MM.1S (cell line): ENCODE measurements at regions not wholly inside any gene's neighbourhood (a gene's known extent, or its start where the extent isn't known, plus 50 kb on each side); places are given as distances from the start of the nearest gene placed in this dataset.

Experiments
- EZH2 ChIP-seq: fragments of 300-600 bp; sonication (generic); optimal IDR thresholded peaks from 2 replicates; pipeline ENCODE3; 2017; ENCODE audit warnings: low read depth, mild to moderate bottlenecking, antibody characterized with exemption, low read length, mixed read lengths
- TF ChIP-seq, protein P1 (sequence below): fragments of 300-600 bp; sonication (generic); IDR thresholded peaks from 2 replicates; pipeline ENCODE4 v1.5.1; 2016; ENCODE audit warnings: antibody characterized with exemption, low read length, mixed read lengths

DNA sequence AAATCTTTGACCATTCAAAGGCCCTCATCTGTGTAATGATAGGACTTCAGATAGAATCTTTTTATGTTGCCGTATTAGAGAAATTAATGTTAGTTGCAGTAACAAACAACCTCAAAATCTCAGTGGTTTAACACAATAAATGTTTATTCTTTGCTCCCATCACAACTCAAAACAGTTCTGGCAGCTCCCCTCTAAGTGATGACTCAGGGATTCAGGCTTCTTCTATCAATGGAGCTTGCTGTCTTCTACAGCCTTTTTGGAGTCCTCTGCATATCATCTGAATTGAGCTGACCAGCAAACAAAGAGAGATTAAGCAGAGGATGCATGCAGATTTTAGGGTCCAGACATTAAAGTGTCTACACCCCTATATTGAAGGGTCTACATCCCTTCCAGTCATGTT, 59.1 kb upstream of the RAB3GAP2 start:
- TF ChIP-seq, protein P1, sequence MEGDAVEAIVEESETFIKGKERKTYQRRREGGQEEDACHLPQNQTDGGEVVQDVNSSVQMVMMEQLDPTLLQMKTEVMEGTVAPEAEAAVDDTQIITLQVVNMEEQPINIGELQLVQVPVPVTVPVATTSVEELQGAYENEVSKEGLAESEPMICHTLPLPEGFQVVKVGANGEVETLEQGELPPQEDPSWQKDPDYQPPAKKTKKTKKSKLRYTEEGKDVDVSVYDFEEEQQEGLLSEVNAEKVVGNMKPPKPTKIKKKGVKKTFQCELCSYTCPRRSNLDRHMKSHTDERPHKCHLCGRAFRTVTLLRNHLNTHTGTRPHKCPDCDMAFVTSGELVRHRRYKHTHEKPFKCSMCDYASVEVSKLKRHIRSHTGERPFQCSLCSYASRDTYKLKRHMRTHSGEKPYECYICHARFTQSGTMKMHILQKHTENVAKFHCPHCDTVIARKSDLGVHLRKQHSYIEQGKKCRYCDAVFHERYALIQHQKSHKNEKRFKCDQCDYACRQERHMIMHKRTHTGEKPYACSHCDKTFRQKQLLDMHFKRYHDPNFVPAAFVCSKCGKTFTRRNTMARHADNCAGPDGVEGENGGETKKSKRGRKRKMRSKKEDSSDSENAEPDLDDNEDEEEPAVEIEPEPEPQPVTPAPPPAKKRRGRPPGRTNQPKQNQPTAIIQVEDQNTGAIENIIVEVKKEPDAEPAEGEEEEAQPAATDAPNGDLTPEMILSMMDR = no peak
- no peak for TF ChIP-seq EZH2
